ENCODE measurements at regions not wholly inside any gene's neighbourhood (a gene's known extent, or its start where the extent isn't known, plus 50 kb on each side); places are given as distances from the start of the nearest gene placed in this dataset.
"Not testable (repeated sequence)": the region's sequence is repeated elsewhere in the genome, so short reads cannot be mapped to it uniquely, and the experiment has no call there.

DNA sequence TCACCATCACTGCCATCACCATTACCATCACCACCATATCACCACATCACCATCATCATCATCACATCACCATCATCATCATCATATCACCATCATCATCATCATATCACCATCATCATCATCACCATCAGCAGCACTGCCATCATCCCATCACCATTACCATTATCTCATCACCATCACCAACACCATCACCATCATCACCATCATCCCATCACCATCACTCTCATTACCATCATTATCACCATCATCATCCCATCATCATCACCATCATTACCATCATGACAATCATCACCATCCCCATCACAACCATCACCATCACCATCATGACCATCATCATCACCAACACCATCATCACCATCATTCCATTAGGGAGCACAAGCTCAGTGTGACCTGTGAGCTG lies 318.0 kb downstream of the ADGRD1 start:
- no peak overlapping the region for H2AFZ ChIP-seq (ENCODE audit: low read depth, low read length)
- H3K9me3 ChIP-seq (ENCODE audit: low read length): no peaks in the 10 kb centered on the region
- H3K27me3 ChIP-seq (ENCODE audit: insufficient read depth, low read length): no peaks in the 10 kb centered on the region
- H3K4me3 ChIP-seq (ENCODE audit: low read length): no peak overlapping the region
- no peaks in the 10 kb centered on the region for H3K36me3 ChIP-seq (ENCODE audit: insufficient read depth, low read length)
- H3K4me1 ChIP-seq (ENCODE audit: insufficient read depth, low read length): peaks cover 6% of the 10 kb centered on the region

DNA sequence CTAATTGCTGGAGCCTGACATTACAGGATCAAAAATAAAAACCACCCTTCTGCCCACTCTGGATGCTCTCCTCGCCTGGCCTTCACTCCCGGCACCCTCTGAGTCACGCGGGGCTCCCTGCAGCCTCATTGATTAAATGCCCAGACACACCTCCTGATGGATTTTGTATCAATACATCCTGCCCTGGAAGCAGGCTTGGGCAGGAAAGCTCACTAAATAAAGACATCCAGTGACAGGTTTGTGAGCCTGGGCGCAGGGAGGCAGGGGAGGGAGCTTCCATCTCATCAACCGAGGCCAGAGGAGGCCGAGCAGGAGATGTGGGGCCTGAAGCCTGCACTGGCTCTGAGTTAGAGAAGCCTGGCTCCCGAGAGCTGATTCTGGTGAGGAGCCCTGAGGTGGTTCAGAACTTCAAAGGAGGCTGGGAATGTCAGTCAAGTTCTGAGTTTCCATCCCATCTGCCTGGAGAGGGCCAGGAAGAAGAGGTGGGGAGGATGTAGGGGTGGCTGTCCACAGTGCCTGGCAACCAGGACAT lies 318.6 kb downstream of the ADGRD1 start:
- H3K36me3 ChIP-seq (ENCODE audit: insufficient read depth, low read length); H2AFZ ChIP-seq (ENCODE audit: low read depth, low read length); H3K4me3 ChIP-seq (ENCODE audit: low read length); H3K9me3 ChIP-seq (ENCODE audit: low read length); H3K4me1 ChIP-seq (ENCODE audit: insufficient read depth, low read length); H3K27me3 ChIP-seq (ENCODE audit: insufficient read depth, low read length): not testable (repeated sequence)

DNA sequence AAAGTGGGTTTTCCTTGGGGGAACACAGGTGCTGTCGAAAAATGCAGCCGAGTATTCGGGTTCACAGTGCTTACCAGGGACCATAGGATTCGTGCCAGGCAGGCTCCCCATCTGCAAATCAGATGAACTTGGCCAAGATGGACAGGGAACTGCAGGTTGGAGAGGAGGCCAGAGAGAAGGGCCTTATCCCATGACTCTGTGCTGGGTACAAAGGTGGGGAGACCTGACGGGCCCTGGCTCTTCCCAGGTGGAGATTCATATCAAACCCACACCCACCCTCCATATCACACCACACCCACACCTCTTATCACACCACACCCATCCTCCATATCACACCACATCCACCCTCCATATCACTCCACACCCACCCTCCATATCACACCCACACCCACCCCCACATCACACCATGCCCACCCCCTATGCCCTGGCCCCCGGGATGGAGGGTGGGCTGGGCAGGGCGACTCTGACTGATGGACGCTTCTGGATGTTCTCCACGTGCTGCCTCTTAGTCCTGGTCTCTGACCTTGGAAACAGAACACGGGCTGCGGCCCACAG lies 319.7 kb downstream of the ADGRD1 start:
- H3K4me1 ChIP-seq (ENCODE audit: insufficient read depth, low read length): no peaks in the 10 kb centered on the region
- no peaks in the 10 kb centered on the region for H3K36me3 ChIP-seq (ENCODE audit: insufficient read depth, low read length)

DNA sequence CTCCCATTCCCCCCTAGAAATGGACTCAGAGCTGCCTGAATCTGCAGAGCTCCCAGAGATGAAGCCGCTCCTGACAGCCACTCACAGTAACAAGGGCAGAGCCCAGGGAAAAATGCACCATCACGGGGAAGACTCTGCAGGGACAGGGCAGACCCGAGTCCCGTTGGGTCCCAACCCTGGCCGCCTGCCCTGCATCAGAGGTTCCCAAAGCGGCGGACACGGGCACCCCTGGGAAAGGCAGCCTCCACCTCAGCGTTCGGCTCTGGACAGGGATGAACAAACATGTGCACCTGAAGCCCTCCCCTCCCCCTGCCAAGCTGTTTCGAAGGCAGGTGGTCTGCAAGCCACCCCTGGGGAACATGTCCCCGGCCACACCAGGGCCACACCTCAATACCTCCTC lies 320.4 kb downstream of the ADGRD1 start:
- Histone ChIP-seq H3K4me3 (ENCODE audit: low read length) (no peak overlapping the region), H2AFZ (ENCODE audit: low read depth, low read length) (no peak overlapping the region), H3K36me3 (ENCODE audit: insufficient read depth, low read length) (no peaks in the 10 kb centered on the region), H3K9me3 (ENCODE audit: low read length) (no peaks in the 10 kb centered on the region), H3K27me3 (ENCODE audit: insufficient read depth, low read length) (no peaks in the 10 kb centered on the region), H3K4me1 (ENCODE audit: insufficient read depth, low read length) (no peaks in the 10 kb centered on the region)

More for the DNA sequence above, 319.7 kb downstream of the ADGRD1 start:
- H3K9me3 ChIP-seq (ENCODE audit: low read length): no peaks in the 10 kb centered on the region
- H2AFZ ChIP-seq (ENCODE audit: low read depth, low read length): no peak overlapping the region
- no peak overlapping the region for H3K4me3 ChIP-seq (ENCODE audit: low read length)
- no peaks in the 10 kb centered on the region for H3K27me3 ChIP-seq (ENCODE audit: insufficient read depth, low read length)

DNA sequence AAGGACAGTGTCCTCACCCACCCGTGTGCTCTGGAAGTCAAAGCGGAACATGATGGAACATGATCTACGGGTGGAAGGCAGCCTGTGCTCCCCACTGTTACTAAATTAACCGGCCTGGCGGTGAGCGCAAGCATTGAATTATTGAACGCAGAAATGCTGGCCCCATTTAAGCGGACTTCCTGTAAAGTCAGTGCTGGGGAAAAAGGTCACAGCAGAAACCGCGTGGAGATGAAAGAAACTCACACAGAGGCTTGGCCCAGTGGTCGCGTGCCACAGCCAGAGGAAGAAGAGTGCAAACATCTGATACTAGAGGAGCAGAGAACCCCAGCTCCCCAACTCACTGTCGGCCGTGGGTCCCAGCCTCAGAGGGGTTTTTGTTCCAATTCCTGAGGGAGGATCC lies 321.2 kb downstream of the ADGRD1 start:
- no peaks in the 10 kb centered on the region for H3K4me1 ChIP-seq (ENCODE audit: insufficient read depth, low read length)
- no peaks in the 10 kb centered on the region for H3K27me3 ChIP-seq (ENCODE audit: insufficient read depth, low read length)
- no peaks in the 10 kb centered on the region for H3K9me3 ChIP-seq (ENCODE audit: low read length)
- no peaks in the 10 kb centered on the region for H3K36me3 ChIP-seq (ENCODE audit: insufficient read depth, low read length)
- no peak overlapping the region for H3K4me3 ChIP-seq (ENCODE audit: low read length)
- no peak overlapping the region for H2AFZ ChIP-seq (ENCODE audit: low read depth, low read length)

DNA sequence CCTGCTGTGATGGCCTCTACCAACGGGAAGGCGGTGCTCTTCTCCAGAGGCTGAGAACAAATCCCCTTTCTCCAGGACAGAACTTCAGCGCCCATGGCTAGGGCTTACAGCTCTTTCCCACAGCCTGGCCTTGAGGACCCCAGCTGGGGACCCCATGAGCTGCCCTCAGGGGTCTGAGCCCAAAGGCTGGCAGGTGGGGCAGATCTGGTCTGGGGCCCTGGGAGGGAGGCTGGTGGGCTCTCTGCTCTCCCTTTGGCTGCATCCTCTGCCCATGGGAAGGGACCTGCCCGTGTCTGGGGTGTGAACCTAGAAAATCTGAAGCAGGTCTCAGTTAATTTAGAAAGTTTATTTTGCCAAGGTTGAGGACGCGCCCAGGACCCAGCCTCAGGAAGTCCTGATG lies 322.1 kb downstream of the ADGRD1 start:
- H3K4me1 ChIP-seq (ENCODE audit: insufficient read depth, low read length): no peaks in the 10 kb centered on the region
- no peaks in the 10 kb centered on the region for H3K36me3 ChIP-seq (ENCODE audit: insufficient read depth, low read length)
- no peak overlapping the region for H3K4me3 ChIP-seq (ENCODE audit: low read length)
- no peaks in the 10 kb centered on the region for H3K27me3 ChIP-seq (ENCODE audit: insufficient read depth, low read length)
- no peaks in the 10 kb centered on the region for H3K9me3 ChIP-seq (ENCODE audit: low read length)
- H2AFZ ChIP-seq (ENCODE audit: low read depth, low read length): no peak overlapping the region

DNA sequence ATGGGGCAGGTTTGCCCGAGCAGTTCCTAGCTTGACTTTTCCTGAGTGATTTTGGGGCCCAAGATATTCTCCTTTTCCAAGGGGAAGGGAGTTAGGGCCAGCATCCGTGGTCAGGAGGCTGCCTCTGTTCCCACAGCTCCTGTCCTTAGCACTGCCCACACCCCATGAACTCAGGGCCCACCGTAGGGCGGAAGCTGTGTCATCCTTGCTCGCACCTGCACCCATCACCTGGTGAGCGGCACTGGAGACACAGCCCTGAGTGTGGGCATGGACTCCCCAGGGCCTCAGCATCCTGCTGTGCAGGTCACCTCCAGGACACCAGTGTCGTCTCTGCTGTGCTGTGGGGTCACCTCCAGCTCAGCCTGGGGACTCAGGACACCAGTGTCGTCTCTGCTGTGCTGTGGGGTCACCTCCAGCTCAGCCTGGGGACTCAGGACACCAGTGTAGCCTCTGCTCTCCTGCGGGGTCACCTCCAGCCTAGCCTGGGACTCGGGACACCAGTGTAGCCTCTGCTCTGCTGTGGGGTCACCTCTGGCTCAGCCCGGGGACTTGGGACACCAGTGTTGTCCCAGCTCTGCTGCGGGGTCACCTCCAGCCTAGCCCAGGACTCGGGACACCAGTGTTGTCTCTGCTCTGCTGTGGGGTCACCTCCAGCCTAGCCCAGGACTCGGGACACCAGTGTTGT lies 322.9 kb downstream of the ADGRD1 start:
- no peaks in the 10 kb centered on the region for H3K9me3 ChIP-seq (ENCODE audit: low read length)

DNA sequence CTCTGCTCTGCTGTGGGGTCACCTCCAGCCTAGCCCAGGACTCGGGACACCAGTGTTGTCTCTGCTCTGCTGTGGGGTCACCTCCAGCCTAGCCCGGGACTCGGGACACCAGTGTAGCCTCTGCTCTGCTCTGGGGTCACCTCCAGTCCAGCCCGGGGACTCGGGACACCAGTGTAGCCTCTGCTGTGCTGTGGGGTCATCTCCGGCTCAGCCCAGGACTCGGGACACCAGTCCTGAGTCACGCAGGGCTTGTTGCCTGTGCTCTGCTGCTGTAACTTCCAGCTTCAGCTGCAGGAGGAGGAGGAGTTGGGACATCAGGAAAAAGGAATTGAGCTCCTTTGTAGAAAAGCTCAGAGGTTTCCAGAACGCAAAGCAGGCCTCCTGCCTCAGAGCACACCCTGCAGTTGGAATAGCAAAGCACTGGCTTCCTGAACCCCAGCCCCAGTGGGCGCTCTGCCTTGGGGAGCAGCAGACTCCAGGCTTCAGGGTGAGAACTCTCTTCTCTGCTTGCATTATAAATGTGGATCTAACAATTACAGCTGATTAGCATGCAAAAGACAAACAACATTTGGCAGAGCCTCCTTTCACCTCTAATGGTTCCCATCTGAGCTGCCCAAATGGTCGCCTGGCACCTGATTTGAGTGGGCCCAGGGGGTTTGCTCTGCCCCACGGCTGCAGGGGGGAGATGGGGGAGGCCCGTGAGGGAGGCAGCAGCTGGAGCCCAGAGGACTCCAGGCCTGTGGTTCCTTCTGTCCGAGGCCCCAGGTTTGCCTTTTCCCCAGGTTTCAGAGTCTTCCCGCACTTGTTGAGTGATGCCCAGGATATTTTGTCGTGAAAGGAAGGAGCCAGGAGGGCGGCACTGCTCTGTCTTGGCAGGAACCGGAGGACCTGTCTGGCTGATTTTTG lies 323.7 kb downstream of the ADGRD1 start:
- not testable (repeated sequence) for H3K27me3 ChIP-seq (ENCODE audit: insufficient read depth, low read length); H3K4me1 ChIP-seq (ENCODE audit: insufficient read depth, low read length); H3K4me3 ChIP-seq (ENCODE audit: low read length); H3K36me3 ChIP-seq (ENCODE audit: insufficient read depth, low read length); H3K9me3 ChIP-seq (ENCODE audit: low read length); H2AFZ ChIP-seq (ENCODE audit: low read depth, low read length)

More for the DNA sequence above, 322.9 kb downstream of the ADGRD1 start:
- H3K36me3 ChIP-seq (ENCODE audit: insufficient read depth, low read length): no peaks in the 10 kb centered on the region
- no peaks in the 10 kb centered on the region for H3K27me3 ChIP-seq (ENCODE audit: insufficient read depth, low read length)
- H3K4me1 ChIP-seq (ENCODE audit: insufficient read depth, low read length): no peaks in the 10 kb centered on the region
- H2AFZ ChIP-seq (ENCODE audit: low read depth, low read length): no peak overlapping the region
- H3K4me3 ChIP-seq (ENCODE audit: low read length): no peak overlapping the region

DNA sequence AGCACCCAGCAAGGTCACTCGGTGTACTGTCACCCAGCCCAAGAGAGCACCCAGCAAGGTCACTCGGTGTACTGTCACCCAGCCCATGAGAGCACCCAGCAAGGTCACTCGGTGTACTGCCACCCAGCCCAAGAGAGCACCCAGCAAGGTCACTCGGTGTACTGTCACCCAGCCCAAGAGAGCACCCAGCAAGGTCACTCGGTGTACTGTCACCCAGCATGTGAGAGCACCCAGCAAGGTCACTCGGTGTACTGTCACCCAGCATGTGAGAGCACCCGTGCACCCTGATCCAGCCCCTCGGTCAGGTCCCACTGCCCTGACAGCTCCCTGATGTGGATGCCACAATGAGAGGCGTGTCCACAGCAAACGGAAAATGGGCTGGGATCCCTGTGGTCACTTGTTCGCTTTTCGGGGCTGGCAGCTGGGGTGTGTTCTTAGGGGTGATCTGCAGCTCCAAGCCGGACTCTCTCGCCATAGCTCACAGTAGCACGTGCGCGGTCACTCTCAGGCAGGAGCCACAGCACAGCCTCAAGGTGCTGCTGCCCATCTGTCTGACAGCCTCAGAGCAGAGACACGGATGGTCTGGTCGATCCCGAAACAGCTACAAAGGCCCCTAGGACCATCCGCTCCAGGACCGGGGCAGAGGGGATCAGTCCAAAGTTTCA lies 324.9 kb downstream of the ADGRD1 start:
- H3K4me1 ChIP-seq (ENCODE audit: insufficient read depth, low read length); H2AFZ ChIP-seq (ENCODE audit: low read depth, low read length); H3K36me3 ChIP-seq (ENCODE audit: insufficient read depth, low read length); H3K4me3 ChIP-seq (ENCODE audit: low read length); H3K9me3 ChIP-seq (ENCODE audit: low read length); H3K27me3 ChIP-seq (ENCODE audit: insufficient read depth, low read length): not testable (repeated sequence)

DNA sequence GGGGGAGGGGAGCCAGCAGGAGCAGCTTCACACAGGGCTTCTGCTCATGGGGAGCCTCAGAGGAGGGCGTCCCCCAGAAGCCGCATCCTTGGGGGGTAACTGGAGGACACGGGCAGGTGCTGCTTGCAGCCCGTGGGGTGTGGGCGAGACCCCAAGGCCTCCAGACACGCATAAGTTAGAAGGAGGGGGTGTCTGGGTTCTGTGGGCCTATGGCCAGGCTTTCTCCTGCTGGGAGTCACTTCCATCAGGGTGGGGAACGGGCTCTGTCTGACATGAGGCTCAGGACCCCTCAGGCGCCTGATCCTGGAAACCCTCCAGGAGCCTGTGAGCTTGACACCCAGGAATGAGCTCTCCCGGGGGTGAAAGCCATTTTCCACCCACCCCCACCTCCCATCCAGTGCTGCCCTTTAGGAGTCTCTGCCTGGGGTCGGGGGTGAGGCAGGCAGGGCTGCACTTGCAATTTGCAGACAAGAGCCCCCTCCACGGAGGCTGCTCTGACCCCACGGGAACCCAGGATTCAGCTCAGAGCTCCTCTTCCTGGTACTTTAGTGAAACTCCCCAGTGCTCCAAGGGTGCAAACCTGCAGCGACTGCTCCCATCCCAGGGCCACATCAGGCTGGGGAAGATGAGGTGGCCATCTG lies 325.7 kb downstream of the ADGRD1 start:
- Histone ChIP-seq H3K36me3 (ENCODE audit: insufficient read depth, low read length) (no peaks in the 10 kb centered on the region), H3K27me3 (ENCODE audit: insufficient read depth, low read length) (no peaks in the 10 kb centered on the region), H2AFZ (ENCODE audit: low read depth, low read length) (no peak overlapping the region), H3K9me3 (ENCODE audit: low read length) (no peaks in the 10 kb centered on the region), H3K4me3 (ENCODE audit: low read length) (no peak overlapping the region), H3K4me1 (ENCODE audit: insufficient read depth, low read length) (no peaks in the 10 kb centered on the region)

DNA sequence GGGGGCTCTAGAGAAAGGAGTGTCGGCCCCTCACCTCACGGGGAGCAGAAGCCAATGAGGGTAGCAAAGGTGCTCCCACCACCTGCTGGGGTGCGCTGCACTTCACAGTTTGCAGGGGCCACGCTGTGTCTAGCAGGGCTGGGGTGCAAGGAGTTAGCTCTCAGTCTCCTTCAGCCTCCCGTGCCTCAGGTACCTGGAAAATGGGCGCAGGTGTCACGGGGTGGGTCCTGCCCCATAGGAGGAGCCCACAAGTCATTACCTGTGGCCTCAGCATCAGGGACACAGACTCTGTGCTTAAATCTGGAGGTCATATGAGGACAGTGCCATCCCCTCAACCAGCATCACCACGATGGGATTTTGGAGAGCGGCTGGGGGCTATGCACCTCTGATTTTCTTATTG lies 326.7 kb downstream of the ADGRD1 start:
- H3K27me3 ChIP-seq (ENCODE audit: insufficient read depth, low read length): no peaks in the 10 kb centered on the region
- H3K4me1 ChIP-seq (ENCODE audit: insufficient read depth, low read length): no peaks in the 10 kb centered on the region
- H3K36me3 ChIP-seq (ENCODE audit: insufficient read depth, low read length): no peaks in the 10 kb centered on the region
- H2AFZ ChIP-seq (ENCODE audit: low read depth, low read length): no peak overlapping the region
- H3K4me3 ChIP-seq (ENCODE audit: low read length): no peak overlapping the region
- H3K9me3 ChIP-seq (ENCODE audit: low read length): no peaks in the 10 kb centered on the region

DNA sequence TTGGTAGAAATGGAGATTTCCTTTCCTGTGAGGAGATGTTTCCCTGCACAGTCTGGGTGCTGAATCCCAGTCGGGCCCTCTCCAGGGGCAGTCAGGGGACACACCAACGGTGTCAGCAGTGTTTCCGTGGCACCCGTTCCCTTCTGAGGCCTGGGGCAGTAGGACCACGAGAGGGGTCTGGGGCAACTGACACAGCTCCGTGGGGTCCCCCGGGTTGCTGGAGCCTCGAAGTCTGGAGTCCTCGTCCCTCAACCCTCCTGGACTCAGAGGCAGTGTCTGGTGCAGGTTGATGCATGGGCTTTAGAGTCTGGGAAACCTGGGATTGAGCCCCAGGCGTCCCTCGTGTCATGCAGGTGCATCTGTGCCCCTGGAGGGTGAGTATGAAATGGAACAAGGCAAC lies 327.3 kb downstream of the ADGRD1 start:
- Histone ChIP-seq H3K4me1 (ENCODE audit: insufficient read depth, low read length) (no peaks in the 10 kb centered on the region), H3K9me3 (ENCODE audit: low read length) (no peaks in the 10 kb centered on the region), H3K36me3 (ENCODE audit: insufficient read depth, low read length) (no peaks in the 10 kb centered on the region), H3K4me3 (ENCODE audit: low read length) (no peak overlapping the region), H3K27me3 (ENCODE audit: insufficient read depth, low read length) (no peaks in the 10 kb centered on the region), H2AFZ (ENCODE audit: low read depth, low read length) (no peak overlapping the region)

All from neuron (in vitro differentiated cells).